Thyroid gland (tissue), 4 donors: ENCODE measurements at regions not wholly inside any gene's neighbourhood (a gene's known extent, or its start where the extent isn't known, plus 50 kb on each side); places are given as distances from the start of the nearest gene placed in this dataset.

ENCODE experiments used
- DNase-seq, 2 donors: peaks; one replicate each; pipeline ENCODE4 v3.0.0-alpha.2; 2019
- H3K27ac ChIP-seq, 3 donors: fragments of 200-600 bp; sonication (generic); 1 replicate in 2 of 3; 2 replicates in 1 of 3; pipeline ENCODE4 v1.5.1; 2016 to 2019; ENCODE audit warnings: mild to moderate bottlenecking in 1 of 3, moderate library complexity in 1 of 3
- H3K27me3 ChIP-seq: fragments of 200-600 bp; sonication (generic); one replicate; pipeline ENCODE4 v1.5.1; 2019
- H3K36me3 ChIP-seq, 2 donors: fragments of 200-600 bp; sonication (generic); one replicate each; pipeline ENCODE4 v1.5.1; 2016 to 2019
- H3K4me1 ChIP-seq, 2 donors: fragments of 200-600 bp; sonication (generic); one replicate each; pipeline ENCODE4 v1.5.1; 2017 to 2019
- H3K4me3 ChIP-seq, 3 donors: fragments of 200-600 bp; sonication (generic); replicated peaks in 1 of 3; 1 replicate in 2 of 3; 2 replicates in 1 of 3; pipeline ENCODE4 v1.5.1; 2016; ENCODE audit warnings: mild to moderate bottlenecking in 1 of 3
- H3K9me3 ChIP-seq: fragments of 200-600 bp; sonication (generic); one replicate; pipeline ENCODE4 v1.5.1; 2017
- POLR2A ChIP-seq, 2 donors: fragments of 450-650 bp; IDR thresholded peaks; one replicate each; pipeline ENCODE4 v1.6.1; 2017; ENCODE audit warnings: antibody characterized with exemption in 2 of 2, mild to moderate bottlenecking in 2 of 2, moderate library complexity in 1 of 2
- WGBS, 2 donors: methylation state at CpG; one replicate each; pipeline ENCODE4 v1.1.5; 2017; 5-methylcytosine and 5-hydroxymethylcytosine counted together
- intact Hi-C: fragments of 100-400 bp; cut with DNase I; formaldehyde crosslinking; loops from one replicate; pipeline ENCODE4 v1.15.1; 2023
- TF ChIP-seq, protein P1 (sequence below), 6 experiments: fragments of 200-600 bp in 3 of 6; fragments of 450-650 bp in 3 of 6; sonication (generic) in 3 of 6; IDR thresholded peaks; one replicate each; pipeline ENCODE4 v1.5.1; 2016 to 2019; ENCODE audit warnings: antibody characterized with exemption in 6 of 6, mild to moderate bottlenecking in 2 of 6, inconsistent platforms in 1 of 6, moderate library complexity in 1 of 6

DNA sequence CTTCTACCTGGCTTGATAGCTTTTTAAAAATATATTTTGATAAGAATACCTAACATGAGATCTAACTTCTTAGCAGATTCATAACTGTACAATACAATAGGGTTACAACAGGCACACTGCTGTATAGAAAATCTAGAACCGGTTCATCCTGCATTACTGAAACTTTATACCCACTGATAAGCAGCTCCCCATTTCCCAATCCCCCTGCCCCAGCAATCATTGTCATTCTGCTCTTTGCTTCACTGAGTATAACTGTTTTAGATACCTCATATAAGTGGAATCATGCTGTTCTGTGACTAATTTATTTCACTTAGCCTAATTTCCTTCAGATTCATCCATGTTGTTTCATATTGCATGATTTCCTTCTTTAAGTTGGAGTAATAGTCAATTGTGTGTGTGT is 906.0 kb downstream of the GBE1 start:
- H3K9me3 ChIP-seq = no peaks in the 10 kb centered on the region
- H3K27ac ChIP-seq = no peak overlapping the region
- intact Hi-C loops = no loop called here
- H3K4me3 ChIP-seq = no peak overlapping the region
- no peaks in the 10 kb centered on the region for H3K36me3 ChIP-seq
- DNase-seq = no peak
- 83 to 86% methylated on average over 1 of the region's 1 CpG for WGBS, 2 donors
- H3K27me3 ChIP-seq = no peaks in the 10 kb centered on the region
- TF ChIP-seq POLR2A (IDR thresholded peaks at IDR 0.05) = no peak
- TF ChIP-seq, protein P1, sequence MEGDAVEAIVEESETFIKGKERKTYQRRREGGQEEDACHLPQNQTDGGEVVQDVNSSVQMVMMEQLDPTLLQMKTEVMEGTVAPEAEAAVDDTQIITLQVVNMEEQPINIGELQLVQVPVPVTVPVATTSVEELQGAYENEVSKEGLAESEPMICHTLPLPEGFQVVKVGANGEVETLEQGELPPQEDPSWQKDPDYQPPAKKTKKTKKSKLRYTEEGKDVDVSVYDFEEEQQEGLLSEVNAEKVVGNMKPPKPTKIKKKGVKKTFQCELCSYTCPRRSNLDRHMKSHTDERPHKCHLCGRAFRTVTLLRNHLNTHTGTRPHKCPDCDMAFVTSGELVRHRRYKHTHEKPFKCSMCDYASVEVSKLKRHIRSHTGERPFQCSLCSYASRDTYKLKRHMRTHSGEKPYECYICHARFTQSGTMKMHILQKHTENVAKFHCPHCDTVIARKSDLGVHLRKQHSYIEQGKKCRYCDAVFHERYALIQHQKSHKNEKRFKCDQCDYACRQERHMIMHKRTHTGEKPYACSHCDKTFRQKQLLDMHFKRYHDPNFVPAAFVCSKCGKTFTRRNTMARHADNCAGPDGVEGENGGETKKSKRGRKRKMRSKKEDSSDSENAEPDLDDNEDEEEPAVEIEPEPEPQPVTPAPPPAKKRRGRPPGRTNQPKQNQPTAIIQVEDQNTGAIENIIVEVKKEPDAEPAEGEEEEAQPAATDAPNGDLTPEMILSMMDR (IDR thresholded peaks at IDR 0.05) = no peak
- no peaks in the 10 kb centered on the region for H3K4me1 ChIP-seq

DNA sequence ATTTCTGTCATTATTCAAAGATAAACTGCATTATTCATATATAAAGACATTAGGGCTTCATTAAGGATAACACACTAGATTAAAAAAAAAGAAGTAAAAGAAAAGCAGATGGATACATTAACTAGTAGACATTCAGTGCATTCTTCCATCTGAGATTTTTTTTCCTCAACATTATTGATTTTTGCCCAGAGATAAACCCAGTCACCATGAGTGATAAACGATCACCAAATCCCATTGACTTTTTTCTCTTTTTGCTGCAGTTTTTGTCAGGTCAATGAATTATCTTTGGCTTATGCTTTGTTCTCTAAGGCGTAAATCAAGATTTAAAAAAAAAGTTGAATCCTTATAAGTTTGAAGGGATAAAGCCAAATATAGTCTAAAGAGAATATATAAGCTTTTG is 925.0 kb downstream of the GBE1 start:
- Histone ChIP-seq H3K4me3 (no peak overlapping the region), H3K36me3 (no peaks in the 10 kb centered on the region), H3K27ac (no peak overlapping the region), H3K9me3 (no peaks in the 10 kb centered on the region), H3K4me1 (no peaks in the 10 kb centered on the region), H3K27me3 (no peaks in the 10 kb centered on the region)
- no peak for DNase-seq
- intact Hi-C loops = no loop called here
- TF ChIP-seq, protein P1 (IDR thresholded peaks at IDR 0.05) = no peak
- TF ChIP-seq POLR2A (IDR thresholded peaks at IDR 0.05) = no peak
- WGBS, 2 donors = 79% methylated on average over 2 of the region's 2 CpGs

GRCh38 chr3:80807577-80807976 is 953.9 kb downstream of the GBE1 start:
- no peaks in the 10 kb centered on the region for H3K27me3 ChIP-seq
- intact Hi-C loops = no loop called here
- no peaks in the 10 kb centered on the region for H3K4me1 ChIP-seq
- no peak for DNase-seq
- no peaks in the 10 kb centered on the region for H3K9me3 ChIP-seq
- TF ChIP-seq POLR2A (IDR thresholded peaks at IDR 0.05) = no peak
- TF ChIP-seq, protein P1 (IDR thresholded peaks at IDR 0.05) = no peak
- H3K36me3 ChIP-seq = no peaks in the 10 kb centered on the region
- H3K27ac ChIP-seq = no peak overlapping the region
- no peak overlapping the region for H3K4me3 ChIP-seq
- 82% methylated on average over 4 of the region's 4 CpGs for WGBS, 2 donors

DNA sequence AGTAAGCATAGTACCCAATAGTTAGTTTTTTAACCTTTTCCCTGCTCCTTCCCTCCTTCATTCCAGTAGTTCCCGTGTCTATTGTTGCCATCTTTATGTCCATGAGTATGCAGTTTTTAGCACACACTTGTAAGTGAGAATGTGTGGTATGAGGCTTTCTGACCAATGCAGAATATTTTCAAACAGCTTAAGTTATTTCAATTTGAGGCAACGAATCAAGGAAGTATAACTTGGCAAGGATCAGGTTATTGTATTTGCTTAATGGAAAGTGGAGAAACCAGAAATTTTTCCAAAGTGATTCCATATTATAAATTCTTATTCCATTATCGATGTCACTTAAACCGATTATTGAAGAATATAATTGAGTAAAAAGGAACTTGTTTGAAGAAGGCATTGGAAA is 954.8 kb downstream of the GBE1 start:
- intact Hi-C loops = no loop called here
- H3K27ac ChIP-seq = no peak overlapping the region
- no peaks in the 10 kb centered on the region for H3K4me1 ChIP-seq
- no peaks in the 10 kb centered on the region for H3K9me3 ChIP-seq
- TF ChIP-seq POLR2A (IDR thresholded peaks at IDR 0.05) = no peak
- TF ChIP-seq, protein P1 (IDR thresholded peaks at IDR 0.05) = no peak
- 68 to 70% methylated on average over 4 of the region's 4 CpGs for WGBS, 2 donors
- no peak for DNase-seq
- H3K27me3 ChIP-seq = no peaks in the 10 kb centered on the region
- H3K36me3 ChIP-seq = no peaks in the 10 kb centered on the region
- no peak overlapping the region for H3K4me3 ChIP-seq

DNA sequence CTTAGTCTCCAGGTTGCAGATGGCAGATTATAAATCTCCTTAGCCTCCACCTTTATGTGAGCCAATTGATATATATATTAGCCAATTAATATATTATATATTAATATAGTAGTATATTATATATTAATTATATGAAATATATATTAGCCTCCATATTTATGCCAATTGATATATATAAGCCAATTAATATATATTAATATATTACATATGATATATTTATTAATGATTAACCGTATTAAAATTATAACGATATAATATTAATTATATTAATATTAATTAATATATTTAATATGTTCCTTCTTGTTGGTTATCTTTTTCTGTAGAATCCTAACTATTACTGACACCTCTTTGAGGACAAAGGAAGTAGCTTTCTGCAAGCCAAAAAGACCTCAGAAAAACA is 972.5 kb downstream of the GBE1 start:
- no peaks in the 10 kb centered on the region for H3K36me3 ChIP-seq
- DNase-seq = no peak
- TF ChIP-seq POLR2A (IDR thresholded peaks at IDR 0.05) = no peak
- no peaks in the 10 kb centered on the region for H3K9me3 ChIP-seq
- no peak overlapping the region for H3K4me3 ChIP-seq
- H3K27ac ChIP-seq = no peak overlapping the region
- intact Hi-C loops = no loop called here
- no peaks in the 10 kb centered on the region for H3K27me3 ChIP-seq
- 98 to 99% methylated on average over 2 of the region's 2 CpGs for WGBS, 2 donors
- no peaks in the 10 kb centered on the region for H3K4me1 ChIP-seq

DNA sequence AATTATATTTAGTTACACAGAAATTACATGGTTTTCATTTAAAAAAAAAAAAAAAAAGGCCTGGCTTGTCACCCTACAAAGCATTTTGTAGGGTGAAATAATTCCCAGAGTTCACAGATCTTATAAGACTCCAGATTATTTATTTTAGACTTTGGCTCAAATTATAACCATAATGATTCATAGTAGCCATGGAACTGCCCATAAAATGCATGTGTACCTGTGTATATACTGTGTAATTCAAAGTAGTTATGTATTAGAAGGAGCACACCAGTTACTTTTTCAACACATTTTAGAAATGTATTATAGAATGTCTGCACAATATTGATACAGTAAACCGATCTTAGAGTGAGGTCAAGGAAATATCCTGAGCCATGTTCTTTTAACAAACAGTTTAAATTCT is 975.6 kb downstream of the GBE1 start:
- Histone ChIP-seq H3K9me3 (no peaks in the 10 kb centered on the region), H3K4me1 (no peaks in the 10 kb centered on the region), H3K4me3 (no peak overlapping the region), H3K27me3 (no peaks in the 10 kb centered on the region), H3K27ac (no peak overlapping the region), H3K36me3 (no peaks in the 10 kb centered on the region)
- no peak for DNase-seq
- intact Hi-C loops = no loop called here
- 84 to 90% methylated on average over 1 of the region's 1 CpG for WGBS, 2 donors
- TF ChIP-seq, protein P1 (IDR thresholded peaks at IDR 0.05) = no peak
- TF ChIP-seq POLR2A (IDR thresholded peaks at IDR 0.05) = no peak
